ENCODE measurements at regions not wholly inside any gene's neighbourhood (a gene's known extent, or its start where the extent isn't known, plus 50 kb on each side); places are given as distances from the start of the nearest gene placed in this dataset.
"Not testable (repeated sequence)": the region's sequence is repeated elsewhere in the genome, so short reads cannot be mapped to it uniquely, and the experiment has no call there.

DNA sequence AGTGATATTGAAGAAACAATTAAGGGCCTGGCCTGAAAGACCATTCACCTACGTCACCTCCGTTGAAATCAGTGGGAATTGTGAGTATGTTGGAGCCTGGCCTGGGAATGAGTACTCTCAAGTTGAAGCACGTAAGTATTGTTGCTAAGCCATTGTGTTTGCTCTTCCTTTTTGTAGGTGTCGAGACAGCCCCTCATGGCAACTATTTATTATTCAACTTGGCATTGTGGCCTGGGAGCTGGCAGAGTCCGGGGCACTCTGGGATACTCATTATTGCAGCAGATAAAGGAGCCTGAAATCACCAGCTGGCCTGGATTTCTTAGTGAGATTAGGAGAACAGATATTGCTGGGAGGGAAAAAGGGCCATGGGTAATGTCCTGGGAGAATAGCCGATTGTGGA is 147.4 kb downstream of the C12orf75 start:
- Histone ChIP-seq H3K4me3 (no peak overlapping the region), H3K27ac (no peak overlapping the region)

DNA sequence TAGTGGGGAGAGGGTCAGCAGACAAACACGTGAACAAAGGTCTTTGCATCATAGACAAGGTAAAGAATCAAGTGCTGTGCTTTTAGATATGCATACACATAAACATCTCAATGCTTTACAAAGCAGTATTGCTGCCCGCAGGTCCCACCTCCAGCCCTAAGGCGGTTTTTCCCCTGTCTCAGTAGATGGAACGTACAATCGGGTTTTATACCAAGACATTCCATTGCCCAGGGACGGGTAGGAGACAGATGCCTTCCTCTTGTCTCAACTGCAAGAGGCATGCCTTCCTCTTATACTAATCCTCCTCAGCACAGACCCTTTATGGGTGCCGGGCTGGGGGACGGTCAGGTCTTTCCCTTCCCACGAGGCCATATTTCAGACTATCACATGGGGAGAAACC is 148.3 kb downstream of the C12orf75 start:
- not testable (repeated sequence) for H3K4me3 ChIP-seq

DNA sequence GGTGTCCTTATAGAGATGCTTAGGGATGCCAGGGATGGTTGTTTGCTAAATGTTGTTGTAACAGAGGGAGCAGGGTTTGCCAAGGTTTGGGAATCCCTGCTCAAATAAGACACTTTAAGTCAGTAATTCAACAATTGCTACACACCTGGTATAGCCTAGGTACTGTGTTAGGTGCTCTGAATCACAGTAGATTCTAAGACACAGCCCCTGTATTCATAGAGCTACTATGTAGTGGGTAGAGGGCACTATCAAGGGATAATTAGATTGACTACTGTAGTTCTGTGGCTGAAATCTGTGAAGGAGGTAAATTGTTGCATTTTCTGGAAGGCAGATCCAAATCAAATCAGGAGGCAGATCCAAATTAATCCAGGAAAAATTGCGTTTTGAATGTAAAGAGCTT is 149.2 kb downstream of the C12orf75 start:
- Histone ChIP-seq H3K27ac (no peak overlapping the region), H3K4me3 (no peak overlapping the region)

More for the DNA sequence above, 148.3 kb downstream of the C12orf75 start:
- H3K27ac ChIP-seq = not testable (repeated sequence)

DNA sequence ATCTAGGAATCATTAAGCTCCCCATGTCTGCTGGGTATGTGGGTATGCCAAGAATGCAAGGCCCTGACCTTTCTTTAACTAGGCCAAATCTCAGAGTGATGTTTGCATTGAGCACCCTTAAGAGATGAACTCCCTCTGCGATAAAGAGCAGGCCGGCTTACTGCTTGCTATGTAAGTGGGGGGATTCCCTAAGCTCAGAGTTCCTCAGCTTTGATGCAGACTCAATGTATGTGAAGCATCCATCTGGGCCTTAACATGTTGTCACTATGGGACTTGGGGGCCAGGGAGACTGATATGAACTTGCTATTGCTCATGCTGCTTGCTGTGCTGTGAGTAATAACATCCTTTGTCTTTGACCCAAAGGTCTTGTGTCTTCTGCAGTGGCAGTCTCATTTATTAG is 149.7 kb downstream of the C12orf75 start:
- Histone ChIP-seq H3K4me3 (no peak overlapping the region), H3K27ac (no peak overlapping the region)

DNA sequence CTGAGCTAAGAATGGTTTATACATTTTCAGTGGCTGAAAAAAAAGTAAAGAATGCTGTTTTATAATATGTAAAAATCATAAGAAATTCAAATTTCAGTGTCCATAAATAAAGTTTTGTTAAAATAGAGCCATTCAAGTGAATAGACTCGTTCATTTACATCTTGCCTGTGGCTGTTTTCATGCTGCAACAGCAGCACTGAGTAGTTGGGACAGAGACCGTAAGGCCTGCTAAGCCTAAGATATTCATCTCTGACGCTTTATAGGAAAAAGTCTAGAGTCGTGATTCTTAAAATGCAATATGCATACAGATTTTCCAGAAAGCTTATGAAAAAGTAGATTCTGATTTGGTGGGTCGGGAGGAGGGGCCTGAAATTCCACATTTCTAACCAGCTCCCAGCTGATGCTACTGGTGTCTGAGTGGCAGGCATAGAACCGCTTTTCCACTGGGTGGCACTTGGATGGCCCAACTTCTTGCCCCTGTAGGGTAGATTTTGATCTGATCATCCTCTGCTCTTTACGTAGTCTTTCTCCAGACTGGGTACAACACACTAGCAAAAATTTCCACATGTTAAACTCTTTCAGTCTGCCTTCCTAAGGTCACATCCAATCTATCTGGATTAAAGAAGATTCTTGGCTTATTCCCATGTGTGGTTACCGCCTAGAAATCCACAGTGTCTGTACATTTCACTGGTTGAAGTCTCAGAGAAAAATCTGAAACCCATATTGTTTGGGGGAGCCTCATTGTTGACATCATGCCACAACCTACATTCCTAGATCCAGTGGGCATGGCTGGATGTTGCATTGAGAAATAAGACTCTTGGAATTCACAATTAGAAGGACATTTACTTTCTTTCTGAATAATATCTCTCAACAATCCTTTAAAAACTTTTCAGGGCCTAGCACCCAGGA is 151.2 kb downstream of the C12orf75 start:
- no peak overlapping the region for H3K27ac ChIP-seq
- no peak overlapping the region for H3K4me3 ChIP-seq

DNA sequence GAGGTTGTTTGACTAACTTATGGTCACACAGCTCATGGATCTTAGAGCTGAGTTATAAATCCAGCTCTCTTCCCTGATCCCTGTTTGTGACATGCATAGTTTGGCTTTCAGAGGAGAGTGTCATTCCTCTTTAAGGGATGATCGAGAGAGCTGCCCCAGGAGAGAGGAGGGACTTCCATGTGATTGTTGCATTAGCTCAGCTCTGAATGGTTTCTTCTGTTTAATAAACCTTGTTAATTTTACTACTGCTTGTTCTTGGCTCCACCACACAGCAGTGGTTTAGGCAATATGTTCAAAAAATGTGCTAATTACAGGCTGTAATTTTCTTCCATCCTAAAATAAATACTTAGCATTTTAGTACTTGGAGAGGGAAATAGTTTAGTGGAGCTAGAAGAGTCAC is 152.5 kb downstream of the C12orf75 start:
- Histone ChIP-seq H3K4me3 (no peak overlapping the region), H3K27ac (no peak overlapping the region)

DNA sequence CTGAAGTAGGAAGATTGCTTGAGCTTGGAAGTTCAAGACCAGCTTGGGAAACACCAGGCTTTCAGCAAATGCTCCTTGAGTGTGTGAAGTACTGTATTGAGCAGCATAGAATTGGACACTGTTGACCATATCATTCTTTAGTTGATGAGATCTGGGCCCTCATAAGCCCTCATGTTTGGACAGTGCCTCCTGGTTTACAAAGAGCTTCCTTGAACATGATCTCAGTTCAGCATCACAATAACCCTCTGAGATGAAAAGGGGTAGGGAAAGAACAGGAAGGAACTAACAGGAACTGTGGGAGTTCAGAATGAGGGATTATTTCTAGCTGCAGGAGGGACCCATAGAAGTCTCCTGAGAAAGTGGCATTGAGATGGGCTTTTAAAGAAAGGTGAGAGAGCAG is 153.2 kb downstream of the C12orf75 start:
- no peak overlapping the region for H3K4me3 ChIP-seq
- no peak overlapping the region for H3K27ac ChIP-seq

DNA sequence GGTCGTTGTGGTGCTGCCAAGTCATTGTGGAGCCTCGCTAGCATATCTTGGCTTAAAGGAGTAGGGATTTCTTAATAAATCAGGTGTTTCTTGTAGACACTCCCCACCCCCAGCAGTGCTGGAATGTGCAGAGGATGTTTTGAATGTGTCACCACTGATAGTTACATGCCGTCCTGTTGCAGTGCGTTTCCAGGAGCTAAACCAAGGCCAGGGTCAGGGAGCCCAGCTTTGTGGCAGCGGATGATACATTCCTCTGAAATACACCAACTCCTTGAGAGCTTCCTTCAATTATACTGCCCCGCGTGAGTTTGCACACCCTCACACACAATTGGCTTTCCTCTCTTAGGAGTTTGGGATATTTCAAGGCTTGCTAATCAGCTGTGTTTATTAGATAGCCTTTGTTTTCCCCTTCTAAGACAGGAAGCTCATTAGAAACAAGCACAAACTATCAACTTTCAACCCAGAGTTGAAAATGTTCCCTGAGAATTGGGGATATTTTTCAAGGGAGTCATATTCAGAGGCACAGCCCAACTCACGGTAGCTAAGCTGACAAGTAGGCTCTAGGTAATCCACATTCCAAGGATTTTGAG is 154.9 kb downstream of the C12orf75 start:
- Histone ChIP-seq H3K27ac (peak overlapping the region in 1 of 21 experiments; percentile 42), H3K4me3 (no peak overlapping the region)

DNA sequence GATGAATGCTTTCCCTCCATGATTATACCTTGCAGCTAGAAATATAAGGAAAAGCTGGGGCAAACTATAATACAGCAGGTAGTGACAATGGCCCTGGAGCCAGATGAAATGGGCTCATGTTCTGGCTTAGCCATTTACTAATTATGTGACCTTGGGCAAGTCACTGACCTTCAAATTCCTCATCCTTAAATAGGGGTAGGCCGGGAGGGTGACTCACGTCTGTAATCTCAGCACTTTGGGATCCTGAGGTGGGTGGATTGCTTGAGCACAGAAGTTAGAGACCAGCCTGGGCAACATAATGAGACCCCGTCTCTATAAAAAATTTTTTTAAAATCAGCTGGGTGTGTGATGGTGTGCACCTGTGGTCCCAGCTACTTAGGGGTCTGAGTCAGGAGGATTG is 155.4 kb downstream of the C12orf75 start:
- H3K27ac ChIP-seq = peak overlapping the region in 2 of 21 experiments; percentile 14 to 42
- H3K4me3 ChIP-seq = no peak overlapping the region

DNA sequence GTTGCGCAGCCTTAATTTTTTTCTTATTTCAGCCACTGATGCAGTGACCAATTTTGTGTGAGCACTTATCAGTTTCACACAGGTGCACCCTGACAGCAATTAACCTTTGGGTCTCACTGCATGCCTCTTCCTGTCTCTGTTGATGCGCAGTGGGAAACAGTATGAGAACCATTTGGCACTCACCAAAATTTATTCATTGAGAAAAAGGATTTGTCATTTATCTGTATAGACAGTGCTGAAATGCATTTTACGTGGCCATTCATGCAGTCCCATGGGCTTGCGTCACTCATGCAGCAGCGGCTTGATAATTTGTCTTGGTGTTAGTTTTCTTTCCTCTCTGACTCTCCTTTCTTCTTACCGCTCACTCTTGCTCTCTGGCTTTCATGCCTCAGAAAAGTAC is 157.5 kb downstream of the C12orf75 start:
- Histone ChIP-seq H3K4me3 (no peak overlapping the region), H3K27ac (no peak overlapping the region)

DNA sequence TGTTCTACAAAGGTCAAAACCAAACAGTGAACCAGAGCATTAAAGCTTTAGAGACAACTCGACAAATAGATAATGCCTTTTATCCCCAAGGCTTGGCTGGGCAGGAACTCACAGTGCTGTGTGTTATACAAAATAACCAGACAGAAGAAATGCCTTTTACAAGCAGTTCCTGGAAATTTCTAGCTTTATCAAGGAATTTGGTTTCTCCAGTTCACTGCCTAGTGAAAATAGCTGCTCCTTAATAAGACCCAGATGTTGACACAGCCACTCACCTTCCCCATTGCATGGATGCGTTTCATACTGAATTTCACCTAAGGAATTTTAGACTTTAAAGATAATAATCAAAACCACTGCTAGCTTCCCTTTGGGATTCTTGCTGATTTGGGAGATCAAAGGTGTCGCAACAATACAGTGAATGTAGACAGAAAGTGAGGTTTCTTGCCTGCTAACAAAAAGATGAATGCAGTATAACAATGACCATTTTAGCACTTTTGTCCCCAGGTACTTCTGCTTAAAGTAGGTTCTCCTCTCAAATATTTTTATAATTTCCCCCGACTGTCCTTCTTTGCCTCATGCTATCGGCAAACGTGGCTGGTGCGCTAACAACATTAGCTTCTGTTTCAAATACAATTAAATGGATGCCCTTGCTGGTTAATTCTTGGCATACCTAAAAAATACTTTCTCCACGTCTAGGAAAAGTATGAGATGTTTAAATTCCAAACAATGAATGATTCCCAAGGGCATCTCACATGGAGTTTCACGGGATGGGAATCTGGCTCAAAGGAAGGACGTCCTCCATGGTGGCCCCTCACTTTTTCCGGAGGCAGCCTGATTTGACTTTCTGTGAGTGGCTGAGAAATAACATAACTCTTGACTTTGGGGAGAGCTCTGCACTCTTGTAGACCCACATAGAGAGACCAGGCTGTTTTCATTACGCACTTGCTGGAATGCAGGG is 162.4 kb downstream of the C12orf75 start:
- no peak overlapping the region for H3K4me3 ChIP-seq
- H3K27ac ChIP-seq = no peak overlapping the region

DNA sequence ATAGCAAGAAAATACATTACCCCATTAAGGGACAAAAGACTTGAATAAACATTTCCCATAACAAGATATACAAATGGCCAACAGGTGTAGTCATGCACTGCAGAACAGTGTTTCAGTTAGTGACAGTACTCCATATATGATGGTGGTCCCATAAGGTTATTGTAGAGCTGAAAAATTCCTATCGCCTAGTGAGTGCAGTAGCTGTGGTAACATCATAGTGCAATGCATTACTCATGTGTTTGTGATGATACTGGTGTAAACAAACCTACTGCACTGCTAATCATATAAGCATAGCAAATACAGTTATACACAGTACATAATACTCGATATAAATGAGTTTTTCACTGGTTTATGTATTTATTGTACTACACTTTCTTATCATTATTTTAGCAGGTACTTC is 168.7 kb downstream of the C12orf75 start:
- no peak overlapping the region for H3K27ac ChIP-seq

DNA sequence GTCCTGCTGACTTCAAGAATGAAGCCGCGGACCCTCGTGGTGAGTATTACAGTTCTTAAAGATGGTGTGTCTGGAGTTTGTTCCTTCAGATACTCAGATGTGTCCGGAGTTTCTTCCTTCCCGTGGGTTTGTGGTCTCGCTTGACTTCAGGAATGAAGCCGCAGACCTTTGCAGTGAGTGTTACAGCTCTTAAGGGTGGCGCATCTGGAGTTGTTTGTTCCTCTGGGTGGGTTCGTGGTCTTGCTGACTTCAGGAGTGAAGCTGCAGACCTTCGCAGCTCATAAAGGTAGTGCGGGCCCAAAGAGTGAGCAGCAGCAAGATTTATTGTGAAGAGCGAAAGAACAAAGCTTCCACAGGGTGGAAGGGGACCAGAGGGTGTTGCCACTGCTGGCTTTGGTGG is 170.2 kb downstream of the C12orf75 start:
- not testable (repeated sequence) for H3K4me3 ChIP-seq, H3K27ac ChIP-seq

More for the DNA sequence above, 168.7 kb downstream of the C12orf75 start:
- no peak overlapping the region for H3K4me3 ChIP-seq

DNA sequence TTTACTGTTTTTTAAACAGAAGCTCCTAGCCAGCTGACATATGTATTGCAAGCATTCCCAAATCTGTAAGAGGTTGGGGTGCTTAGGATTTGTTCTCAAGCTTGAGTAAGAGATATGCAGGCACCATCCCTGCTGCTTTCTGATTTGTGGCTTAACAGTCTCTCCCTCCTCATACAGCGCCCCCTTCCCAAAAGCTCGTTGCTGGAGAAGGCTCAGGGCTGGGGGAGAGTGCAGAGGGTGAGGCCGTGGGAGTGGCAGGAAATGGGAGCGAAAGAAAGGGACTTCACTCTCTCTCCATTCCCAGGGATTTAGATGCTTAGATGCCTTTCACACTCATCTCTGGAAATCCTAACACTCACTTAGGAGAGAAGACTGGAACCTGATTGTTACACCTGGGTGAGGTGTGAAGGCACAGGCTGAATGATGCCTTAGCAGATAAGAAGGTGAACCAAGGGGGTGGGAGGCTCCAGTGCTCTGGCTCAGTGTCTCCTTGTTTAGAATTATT is 172.0 kb downstream of the C12orf75 start:
- H3K27ac ChIP-seq = no peak overlapping the region
- H3K4me3 ChIP-seq = no peak overlapping the region

DNA sequence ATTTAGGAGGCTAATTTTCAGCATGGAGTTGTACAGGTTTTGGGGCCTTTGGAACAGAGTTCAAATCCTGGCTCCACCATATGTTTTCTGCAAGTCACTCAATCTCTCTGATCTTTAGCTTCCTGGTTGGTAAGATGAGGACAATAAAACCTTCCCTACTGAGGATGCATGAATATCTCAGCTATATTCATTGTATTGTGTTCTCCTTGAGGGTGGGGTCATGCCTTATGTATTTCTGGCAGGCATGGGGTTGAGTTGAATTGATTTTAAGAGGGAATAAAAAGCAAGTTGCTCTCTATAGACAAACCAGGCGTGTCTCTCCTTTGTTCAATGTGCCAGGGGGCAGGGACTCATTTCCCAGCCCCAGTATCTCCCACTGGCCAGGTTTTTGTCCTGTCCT is 173.1 kb downstream of the C12orf75 start:
- Histone ChIP-seq H3K4me3 (no peak overlapping the region), H3K27ac (no peak overlapping the region)

DNA sequence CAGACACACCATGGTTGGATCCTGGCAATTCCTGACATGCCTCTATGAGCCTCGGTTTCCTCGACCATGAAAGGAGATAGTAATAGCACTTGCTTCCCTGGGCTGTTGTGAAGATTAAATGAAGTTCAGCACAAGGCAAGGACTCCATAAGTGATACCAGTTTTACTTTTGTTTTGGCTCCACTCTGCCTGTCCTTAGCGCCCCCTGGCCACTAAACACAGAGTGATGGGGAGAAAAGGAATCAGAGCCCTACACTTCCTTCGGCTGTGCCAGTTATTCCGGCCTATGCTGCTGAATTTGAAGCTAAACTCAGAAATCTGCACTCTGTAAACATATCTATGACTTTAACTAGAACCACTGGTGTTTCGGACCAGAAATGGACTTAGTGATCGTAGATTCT is 173.8 kb downstream of the C12orf75 start:
- no peak overlapping the region for H3K4me3 ChIP-seq
- no peak overlapping the region for H3K27ac ChIP-seq

DNA sequence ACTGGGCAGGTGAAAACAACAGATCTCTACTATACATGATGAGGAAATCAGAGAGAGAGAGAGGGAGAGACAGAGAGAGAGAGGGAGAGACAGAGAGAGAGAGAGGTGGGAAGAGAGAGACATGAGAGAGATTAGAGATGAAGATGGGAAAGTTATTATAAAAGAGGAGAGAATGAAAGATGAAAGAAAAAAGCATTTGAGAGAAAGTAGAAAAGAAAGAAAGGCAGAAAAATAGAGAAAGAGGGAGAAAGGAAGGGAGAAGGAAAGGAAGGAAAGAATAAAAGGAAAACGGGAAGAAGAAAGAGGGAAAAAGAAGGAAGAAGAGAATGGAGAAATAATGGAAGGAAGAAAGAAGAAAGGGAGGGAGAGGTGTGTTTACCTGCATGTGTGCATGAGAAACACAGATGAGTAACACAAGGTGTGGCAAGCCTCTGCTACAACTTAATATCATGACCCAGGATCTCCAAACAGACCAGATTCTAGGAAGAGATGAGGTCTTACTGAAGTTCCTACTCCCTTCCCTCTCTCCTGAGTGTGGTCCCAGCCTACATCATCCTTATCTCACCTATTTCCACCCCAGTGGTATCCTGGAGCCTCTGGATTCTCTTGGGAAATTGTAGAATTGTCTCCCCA is 176.3 kb downstream of the C12orf75 start:
- no peak overlapping the region for H3K4me3 ChIP-seq
- no peak overlapping the region for H3K27ac ChIP-seq

DNA sequence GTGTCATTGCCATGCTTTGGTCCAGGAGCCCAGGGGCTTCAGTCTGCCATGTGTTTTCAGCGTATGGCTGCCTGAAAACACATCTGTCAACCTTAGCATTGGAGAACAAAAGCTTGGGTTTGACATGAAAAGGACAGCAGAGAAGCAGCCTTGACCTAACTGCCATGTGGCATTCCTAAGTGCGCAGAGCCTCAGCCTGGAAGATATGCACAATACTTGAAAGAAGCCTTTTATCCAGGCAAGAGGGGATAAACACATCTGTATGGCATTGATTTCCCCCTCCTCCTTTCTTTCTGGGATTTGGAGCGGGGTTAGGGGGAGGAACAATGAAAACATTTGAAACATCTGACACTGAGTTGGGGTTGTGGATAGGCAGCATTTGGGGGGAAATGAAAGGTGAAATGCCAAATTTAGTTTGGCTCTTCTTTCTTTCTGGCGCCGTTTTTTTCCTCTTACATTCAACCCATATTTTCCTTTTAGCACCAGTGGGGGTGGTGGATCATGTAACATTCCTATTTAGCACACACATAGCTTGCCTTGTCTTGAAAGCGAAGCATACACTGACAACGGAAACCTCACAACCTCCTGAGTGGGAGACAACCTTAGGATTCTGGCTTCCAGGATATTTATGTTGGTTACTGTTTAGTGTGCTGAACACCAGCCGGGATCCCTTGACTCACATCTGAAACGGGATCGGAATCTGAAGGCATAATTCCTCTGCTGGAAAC is 177.0 kb downstream of the C12orf75 start:
- no peak overlapping the region for H3K27ac ChIP-seq
- no peak overlapping the region for H3K4me3 ChIP-seq

DNA sequence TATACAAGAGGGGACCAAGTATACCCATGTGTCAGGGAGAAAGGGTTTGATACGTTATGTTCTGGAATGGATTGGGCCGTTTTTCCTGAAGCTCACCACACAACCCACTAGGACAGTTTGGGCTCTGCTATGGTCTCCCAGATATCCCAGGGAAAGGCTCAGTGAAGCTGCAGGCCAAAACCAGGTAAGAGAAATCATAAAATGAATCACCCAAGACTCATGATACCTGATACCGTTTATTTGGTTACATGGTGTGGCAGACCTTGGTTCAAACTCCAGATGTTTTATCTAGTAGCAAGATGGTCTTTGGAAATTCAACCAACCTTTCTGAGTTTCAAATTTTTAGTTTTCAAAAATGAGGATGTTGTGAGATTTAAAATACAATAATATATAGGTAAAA is 177.6 kb downstream of the C12orf75 start:
- Histone ChIP-seq H3K4me3 (no peak overlapping the region), H3K27ac (no peak overlapping the region)

All from skin epidermis (tissue), 12 donors.